Neural crest cell (in vitro differentiated cells): ENCODE measurements at regions not wholly inside any gene's neighbourhood (a gene's known extent, or its start where the extent isn't known, plus 50 kb on each side); places are given as distances from the start of the nearest gene placed in this dataset.
"Not testable (repeated sequence)": the region's sequence is repeated elsewhere in the genome, so short reads cannot be mapped to it uniquely, and the experiment has no call there.

Source experiments
- DNase-seq: peaks from one replicate; pipeline ENCODE4 v3.0.0; 2021; ENCODE audit warnings: low read depth, mixed read lengths, low spot score
- H3K27ac Mint-ChIP-seq: one replicate; pipeline ENCODE4 v1.8.0; 2021; ENCODE audit warnings: mild to moderate bottlenecking, mixed read lengths; ENCODE audit not compliant: unreplicated experiment
- H3K27me3 Mint-ChIP-seq: 2 replicates; pipeline ENCODE4 v1.8.0; 2021; ENCODE audit warnings: low read depth, mild to moderate bottlenecking, mixed read lengths
- H3K36me3 Mint-ChIP-seq: 2 replicates; pipeline ENCODE4 v1.8.0; 2021; ENCODE audit warnings: low read depth, mild to moderate bottlenecking, mixed read lengths
- H3K4me1 Mint-ChIP-seq: 2 replicates; pipeline ENCODE4 v1.8.0; 2021; ENCODE audit warnings: mixed read lengths
- H3K4me3 Mint-ChIP-seq: one replicate; pipeline ENCODE4 v1.8.0; 2021; ENCODE audit warnings: mild to moderate bottlenecking, mixed read lengths
- H3K9me3 Mint-ChIP-seq: 2 replicates; pipeline ENCODE4 v1.8.0; 2021; ENCODE audit warnings: mixed read lengths
- TF ChIP-seq, protein P1 (sequence below): fragments of 200-600 bp; sonication (generic); conservative IDR thresholded peaks from 2 replicates; pipeline ENCODE4 v1.5.0; 2021; ENCODE audit warnings: antibody characterized with exemption, mild to moderate bottlenecking

- Mint-ChIP-seq H3K27ac (no peak overlapping the region), H3K36me3 (no peaks in the 10 kb centered on the region), H3K4me3 (no peak overlapping the region)
Measured at GRCh38 chr4:81337211-81337610, 122.2 kb upstream of the PRKG2 start.

GRCh38 chr4:81335122-81335912 lies 120.3 kb upstream of the PRKG2 start:
- Mint-ChIP-seq H3K36me3 (no peaks in the 10 kb centered on the region), H3K4me3 (no peak overlapping the region), H3K27ac (no peak overlapping the region), H3K4me1 (peaks cover 5% of the 10 kb centered on the region), H3K27me3 (no peaks in the 10 kb centered on the region), H3K9me3 (no peaks in the 10 kb centered on the region)
- DNase-seq = no peak
- TF ChIP-seq, protein P1, sequence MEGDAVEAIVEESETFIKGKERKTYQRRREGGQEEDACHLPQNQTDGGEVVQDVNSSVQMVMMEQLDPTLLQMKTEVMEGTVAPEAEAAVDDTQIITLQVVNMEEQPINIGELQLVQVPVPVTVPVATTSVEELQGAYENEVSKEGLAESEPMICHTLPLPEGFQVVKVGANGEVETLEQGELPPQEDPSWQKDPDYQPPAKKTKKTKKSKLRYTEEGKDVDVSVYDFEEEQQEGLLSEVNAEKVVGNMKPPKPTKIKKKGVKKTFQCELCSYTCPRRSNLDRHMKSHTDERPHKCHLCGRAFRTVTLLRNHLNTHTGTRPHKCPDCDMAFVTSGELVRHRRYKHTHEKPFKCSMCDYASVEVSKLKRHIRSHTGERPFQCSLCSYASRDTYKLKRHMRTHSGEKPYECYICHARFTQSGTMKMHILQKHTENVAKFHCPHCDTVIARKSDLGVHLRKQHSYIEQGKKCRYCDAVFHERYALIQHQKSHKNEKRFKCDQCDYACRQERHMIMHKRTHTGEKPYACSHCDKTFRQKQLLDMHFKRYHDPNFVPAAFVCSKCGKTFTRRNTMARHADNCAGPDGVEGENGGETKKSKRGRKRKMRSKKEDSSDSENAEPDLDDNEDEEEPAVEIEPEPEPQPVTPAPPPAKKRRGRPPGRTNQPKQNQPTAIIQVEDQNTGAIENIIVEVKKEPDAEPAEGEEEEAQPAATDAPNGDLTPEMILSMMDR = no peak

More at GRCh38 chr4:81337211-81337610, 122.2 kb upstream of the PRKG2 start:
- TF ChIP-seq, protein P1 = no peak
- H3K4me1 Mint-ChIP-seq = peaks cover 5% of the 10 kb centered on the region
- H3K9me3 Mint-ChIP-seq = peaks cover 5% of the 10 kb centered on the region
- DNase-seq = no peak
- H3K27me3 Mint-ChIP-seq = no peaks in the 10 kb centered on the region

- Mint-ChIP-seq H3K27me3 (peaks cover 5% of the 10 kb centered on the region), H3K9me3 (no peaks in the 10 kb centered on the region), H3K27ac (no peak overlapping the region), H3K4me1 (no peaks in the 10 kb centered on the region), H3K4me3 (no peak overlapping the region), H3K36me3 (no peaks in the 10 kb centered on the region)
- TF ChIP-seq, protein P1 = no peak
- no peak for DNase-seq
Measured at GRCh38 chr4:81330018-81330417, 115.0 kb upstream of the PRKG2 start.

DNA sequence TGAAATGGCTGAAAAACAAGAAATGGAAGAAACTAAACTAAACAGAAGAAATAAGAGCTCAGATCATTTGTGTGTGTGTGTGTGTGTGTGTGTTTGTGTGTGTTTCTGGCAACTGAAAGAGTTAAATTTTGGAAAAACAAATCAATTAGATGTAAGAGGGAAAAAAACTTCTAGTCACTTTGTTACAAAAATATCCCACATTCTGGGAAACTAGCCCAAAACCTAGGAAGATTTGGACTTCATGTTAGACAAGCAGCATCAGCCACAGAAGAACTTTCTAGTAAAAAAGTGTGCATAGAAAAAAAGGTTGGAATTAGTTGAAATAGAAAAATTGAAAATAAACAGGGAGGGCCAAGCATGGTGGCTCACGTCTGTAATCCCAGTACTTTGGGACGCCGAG lies 111.6 kb upstream of the PRKG2 start:
- Mint-ChIP-seq H3K4me3 (no peak overlapping the region), H3K27ac (no peak overlapping the region), H3K4me1 (no peaks in the 10 kb centered on the region), H3K36me3 (no peaks in the 10 kb centered on the region), H3K27me3 (peaks cover 25% of the 10 kb centered on the region), H3K9me3 (peaks cover 11% of the 10 kb centered on the region)
- DNase-seq = no peak
- TF ChIP-seq, protein P1 = no peak

- not testable (repeated sequence) for H3K36me3 Mint-ChIP-seq, H3K4me3 Mint-ChIP-seq, H3K4me1 Mint-ChIP-seq, H3K27ac Mint-ChIP-seq, DNase-seq
- Mint-ChIP-seq H3K27me3 (peaks cover 29% of the 10 kb centered on the region), H3K9me3 (peaks cover 11% of the 10 kb centered on the region)
Measured at GRCh38 chr4:81324594-81324993, 109.6 kb upstream of the PRKG2 start.

DNA sequence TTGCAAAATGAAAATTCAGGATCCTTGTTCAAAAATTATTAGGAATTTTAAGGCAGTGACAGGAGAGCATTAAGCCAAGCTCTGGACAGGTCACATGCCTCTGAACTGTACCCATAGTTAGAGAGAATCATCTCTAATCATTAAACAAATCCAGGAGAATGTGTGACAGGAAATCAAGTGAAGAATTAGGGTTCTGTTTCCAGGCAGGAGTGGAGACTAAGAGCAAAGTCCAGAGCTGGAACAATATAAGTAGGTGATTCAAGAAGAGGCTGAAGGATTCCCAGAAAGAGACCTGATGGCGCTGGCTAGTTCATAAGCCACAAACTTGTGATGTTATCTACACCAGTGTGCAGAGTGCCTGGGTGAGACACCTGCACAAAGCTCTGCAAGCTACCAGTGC lies 104.6 kb upstream of the PRKG2 start:
- Mint-ChIP-seq H3K4me3 (no peak overlapping the region), H3K4me1 (peaks cover 3% of the 10 kb centered on the region), H3K27me3 (peaks cover 42% of the 10 kb centered on the region), H3K9me3 (peaks cover 11% of the 10 kb centered on the region), H3K36me3 (no peaks in the 10 kb centered on the region), H3K27ac (no peak overlapping the region)
- TF ChIP-seq, protein P1 = no peak
- DNase-seq = no peak
